Mucosa of descending colon (tissue), 3 donors: ENCODE measurements at regions not wholly inside any gene's neighbourhood (a gene's known extent, or its start where the extent isn't known, plus 50 kb on each side); places are given as distances from the start of the nearest gene placed in this dataset.

Source experiments
- ATAC-seq: fragments of 200-7000 bp; cut with Tn5 transposase; one replicate; pipeline ENCODE4 v1.9.1; 2020; ENCODE audit warnings: mild to moderate bottlenecking, moderate library complexity
- DNase-seq, 3 donors: peaks; one replicate each; pipeline ENCODE4 v3.0.0-alpha.2; 2020
- H3K36me3 ChIP-seq: fragments of 200-600 bp; one replicate; pipeline ENCODE4 v1.8.0; 2021; ENCODE audit warnings: low read depth, mild to moderate bottlenecking
- H3K4me1 ChIP-seq: fragments of 200-600 bp; one replicate; pipeline ENCODE4 v1.8.0; 2021; ENCODE audit warnings: low read depth, mild to moderate bottlenecking
- H3K4me3 ChIP-seq: fragments of 200-600 bp; one replicate; pipeline ENCODE4 v1.8.0; 2021; ENCODE audit warnings: mild to moderate bottlenecking
- H3K9me3 ChIP-seq: fragments of 200-600 bp; one replicate; pipeline ENCODE4 v1.8.0; 2021; ENCODE audit warnings: mild to moderate bottlenecking
- intact Hi-C, 2 donors: fragments of 100-400 bp; cut with DNase I in 1 of 2; cut with micrococcal nuclease in 1 of 2; formaldehyde crosslinking; loops; one replicate each; pipeline versions ENCODE4 v1.11.0 to v1.11.1; 2022; cut with DNase I, micrococcal nuclease
- TF ChIP-seq, protein P1 (sequence below): fragments of 200-600 bp; IDR thresholded peaks from one replicate; pipeline ENCODE4 v1.8.0; 2022; ENCODE audit warnings: antibody characterized with exemption, mild to moderate bottlenecking
- donor health status: DM: no; HTN: no; CAD: no; lungs with moderate emphysema.
- donor health status: DM: no; HTN: no; CAD: no.
- donor health status: DM: no; HTN: yes; CAD: no.

DNA sequence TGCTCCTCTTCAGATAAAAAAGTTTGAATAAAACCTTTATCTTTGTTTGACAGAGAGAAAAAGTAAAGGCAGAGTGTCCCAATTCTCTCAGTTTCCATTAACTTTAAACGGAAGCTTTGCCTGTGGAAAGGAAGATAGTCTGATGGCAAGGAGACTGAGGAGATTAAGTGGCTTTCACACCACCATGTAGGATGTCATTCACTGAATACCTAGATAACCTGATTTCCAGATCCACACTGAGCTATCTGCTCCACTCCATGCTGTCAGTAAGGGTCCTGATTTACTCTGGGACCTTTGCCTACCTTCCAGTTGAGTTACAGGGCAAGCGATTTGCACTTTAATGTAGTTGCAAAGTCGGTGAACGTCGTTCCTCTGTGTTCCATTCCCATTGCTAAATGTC lies 233.4 kb upstream of the TBL1XR1 start:
- TF ChIP-seq, protein P1, sequence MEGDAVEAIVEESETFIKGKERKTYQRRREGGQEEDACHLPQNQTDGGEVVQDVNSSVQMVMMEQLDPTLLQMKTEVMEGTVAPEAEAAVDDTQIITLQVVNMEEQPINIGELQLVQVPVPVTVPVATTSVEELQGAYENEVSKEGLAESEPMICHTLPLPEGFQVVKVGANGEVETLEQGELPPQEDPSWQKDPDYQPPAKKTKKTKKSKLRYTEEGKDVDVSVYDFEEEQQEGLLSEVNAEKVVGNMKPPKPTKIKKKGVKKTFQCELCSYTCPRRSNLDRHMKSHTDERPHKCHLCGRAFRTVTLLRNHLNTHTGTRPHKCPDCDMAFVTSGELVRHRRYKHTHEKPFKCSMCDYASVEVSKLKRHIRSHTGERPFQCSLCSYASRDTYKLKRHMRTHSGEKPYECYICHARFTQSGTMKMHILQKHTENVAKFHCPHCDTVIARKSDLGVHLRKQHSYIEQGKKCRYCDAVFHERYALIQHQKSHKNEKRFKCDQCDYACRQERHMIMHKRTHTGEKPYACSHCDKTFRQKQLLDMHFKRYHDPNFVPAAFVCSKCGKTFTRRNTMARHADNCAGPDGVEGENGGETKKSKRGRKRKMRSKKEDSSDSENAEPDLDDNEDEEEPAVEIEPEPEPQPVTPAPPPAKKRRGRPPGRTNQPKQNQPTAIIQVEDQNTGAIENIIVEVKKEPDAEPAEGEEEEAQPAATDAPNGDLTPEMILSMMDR, result no peak
- DNase-seq (no peak), ATAC-seq (no peak)
- Histone ChIP-seq H3K36me3 (no peaks in the 10 kb centered on the region), H3K9me3 (no peaks in the 10 kb centered on the region), H3K4me3 (no peak overlapping the region), H3K4me1 (peaks cover 9% of the 10 kb centered on the region)
- intact Hi-C loops, result no loop called here

DNA sequence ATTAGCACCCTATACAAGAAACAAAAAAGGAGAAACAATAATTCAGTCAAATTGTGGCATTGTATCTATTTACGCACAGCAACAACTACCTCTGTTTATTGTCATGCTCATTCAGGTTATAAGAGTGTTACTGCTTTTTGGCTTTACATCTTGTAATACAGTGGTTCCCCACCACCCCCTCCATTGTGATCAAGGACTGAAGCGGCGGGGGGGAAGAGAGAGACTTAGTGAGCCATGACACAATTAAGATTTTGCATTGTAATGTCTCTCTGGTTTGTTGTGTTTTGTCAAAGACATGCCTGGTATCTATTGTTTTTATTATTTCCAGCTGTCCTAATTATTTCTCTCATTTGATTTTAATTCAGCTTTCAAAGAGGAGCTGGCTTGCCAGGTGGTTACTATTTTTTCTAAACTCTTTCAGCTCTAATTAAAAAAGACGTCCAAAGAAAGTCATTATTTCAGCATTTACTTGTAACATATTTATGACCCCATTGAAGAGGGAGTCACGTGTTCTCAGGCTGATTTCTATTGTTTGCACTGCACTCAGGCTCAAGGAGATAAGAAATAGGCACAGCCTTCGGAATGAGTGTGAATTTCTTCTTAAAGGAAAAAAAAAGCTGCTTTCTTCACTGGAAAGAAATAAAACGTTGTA lies 234.4 kb upstream of the TBL1XR1 start:
- no peak for DNase-seq
- intact Hi-C loops, result no loop called here
- Histone ChIP-seq H3K36me3 (no peaks in the 10 kb centered on the region), H3K9me3 (no peaks in the 10 kb centered on the region), H3K4me1 (peaks cover 9% of the 10 kb centered on the region), H3K4me3 (no peak overlapping the region)
- peak; percentile 64 for ATAC-seq
- TF ChIP-seq, protein P1, result no peak

DNA sequence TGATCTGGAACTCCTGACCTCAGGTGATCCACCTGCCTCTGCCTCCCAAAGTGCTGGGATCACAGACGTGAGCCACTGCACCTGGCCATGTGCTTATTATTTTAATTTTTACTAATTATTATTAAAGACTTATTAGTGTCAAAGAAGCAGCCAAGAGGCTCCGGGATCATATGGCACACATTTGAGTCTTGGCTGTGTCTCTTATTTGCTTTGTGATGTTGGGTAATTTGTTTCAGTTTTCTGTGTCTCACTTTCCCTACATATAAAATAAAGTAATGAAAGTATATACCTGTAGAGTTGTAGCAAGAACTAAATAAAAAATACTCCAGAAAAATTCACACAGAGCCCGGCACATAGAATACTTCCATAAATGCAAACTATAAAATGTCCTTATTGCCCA lies 238.0 kb upstream of the TBL1XR1 start:
- peaks cover 9% of the 10 kb centered on the region for H3K4me1 ChIP-seq
- no peaks in the 10 kb centered on the region for H3K36me3 ChIP-seq
- intact Hi-C loops, result no loop called here
- TF ChIP-seq, protein P1, result no peak
- DNase-seq, result no peak
- H3K9me3 ChIP-seq, result no peaks in the 10 kb centered on the region
- no peak overlapping the region for H3K4me3 ChIP-seq
- ATAC-seq, result no peak

- TF ChIP-seq, protein P1, result no peak
- no peak for ATAC-seq
Observed at GRCh38 chr3:177437513-177438337, 240.4 kb upstream of the TBL1XR1 start.

GRCh38 chr3:177438596-177439220 lies 241.4 kb upstream of the TBL1XR1 start:
- ATAC-seq (no peak), DNase-seq (no peak)
- Histone ChIP-seq H3K9me3 (no peaks in the 10 kb centered on the region), H3K4me3 (no peak overlapping the region), H3K36me3 (no peaks in the 10 kb centered on the region), H3K4me1 (no peaks in the 10 kb centered on the region)
- intact Hi-C loops, result no loop called here
- TF ChIP-seq, protein P1, result no peak

More at GRCh38 chr3:177437513-177438337, 240.4 kb upstream of the TBL1XR1 start:
- Histone ChIP-seq H3K36me3 (no peaks in the 10 kb centered on the region), H3K4me1 (no peaks in the 10 kb centered on the region), H3K9me3 (no peaks in the 10 kb centered on the region), H3K4me3 (no peak overlapping the region)
- intact Hi-C loops, result no loop called here
- no peak for DNase-seq
